ENCODE measurements at regions not wholly inside any gene's neighbourhood (a gene's known extent, or its start where the extent isn't known, plus 50 kb on each side); places are given as distances from the start of the nearest gene placed in this dataset.
A peak's percentile ranks its signal among the peaks of the same experiment; 100 is the strongest.

- DNase-seq (ENCODE audit: low read depth, low spot score): no peak
- in situ Hi-C loops (cut with HindIII; ENCODE audit: low pct_unique_long_range_greater_than_20kb, low sequenced_read_pairs): no loop called here
Measured at GRCh38 chr3:61311044-61311443, 59.8 kb upstream of the FHIT start.

- in situ Hi-C loops (cut with HindIII; ENCODE audit: low pct_unique_long_range_greater_than_20kb, low sequenced_read_pairs): no loop called here
- peak; percentile 19 for DNase-seq (ENCODE audit: low read depth, low spot score)
Measured at GRCh38 chr3:61315871-61316270, 64.6 kb upstream of the FHIT start.

GRCh38 chr3:61323094-61323493, 71.8 kb upstream of the FHIT start:
- in situ Hi-C loops (cut with HindIII; ENCODE audit: low pct_unique_long_range_greater_than_20kb, low sequenced_read_pairs): no loop called here
- no peak for DNase-seq (ENCODE audit: low read depth, low spot score)

GRCh38 chr3:61331929-61332552, 80.8 kb upstream of the FHIT start:
- in situ Hi-C loops (cut with HindIII; ENCODE audit: low pct_unique_long_range_greater_than_20kb, low sequenced_read_pairs): no loop called here
- no peak for DNase-seq (ENCODE audit: low read depth, low spot score)

- in situ Hi-C loops (cut with HindIII; ENCODE audit: low pct_unique_long_range_greater_than_20kb, low sequenced_read_pairs): no loop called here
- DNase-seq (ENCODE audit: low read depth, low spot score): no peak
Measured at GRCh38 chr3:61333192-61333961, 82.1 kb upstream of the FHIT start.

- DNase-seq (ENCODE audit: low read depth, low spot score): no peak
- in situ Hi-C loops (cut with HindIII; ENCODE audit: low pct_unique_long_range_greater_than_20kb, low sequenced_read_pairs): no loop called here
Measured at GRCh38 chr3:61334783-61335182, 83.5 kb upstream of the FHIT start.

- in situ Hi-C loops (cut with HindIII; ENCODE audit: low pct_unique_long_range_greater_than_20kb, low sequenced_read_pairs): no loop called here
- DNase-seq (ENCODE audit: low read depth, low spot score): no peak
Measured at GRCh38 chr3:61340931-61341461, 89.7 kb upstream of the FHIT start.

GRCh38 chr3:61343543-61343942, 92.3 kb upstream of the FHIT start:
- no peak for DNase-seq (ENCODE audit: low read depth, low spot score)
- in situ Hi-C loops (cut with HindIII; ENCODE audit: low pct_unique_long_range_greater_than_20kb, low sequenced_read_pairs): no loop called here

GRCh38 chr3:61345020-61345419, 93.8 kb upstream of the FHIT start:
- in situ Hi-C loops (cut with HindIII; ENCODE audit: low pct_unique_long_range_greater_than_20kb, low sequenced_read_pairs): no loop called here
- no peak for DNase-seq (ENCODE audit: low read depth, low spot score)

GRCh38 chr3:61347981-61348380, 96.7 kb upstream of the FHIT start:
- no peak for DNase-seq (ENCODE audit: low read depth, low spot score)
- in situ Hi-C loops (cut with HindIII; ENCODE audit: low pct_unique_long_range_greater_than_20kb, low sequenced_read_pairs): no loop called here

GRCh38 chr3:61349717-61350116, 98.5 kb upstream of the FHIT start:
- in situ Hi-C loops (cut with HindIII; ENCODE audit: low pct_unique_long_range_greater_than_20kb, low sequenced_read_pairs): no loop called here

GRCh38 chr3:61350782-61351309, 99.6 kb upstream of the FHIT start:
- in situ Hi-C loops (cut with HindIII; ENCODE audit: low pct_unique_long_range_greater_than_20kb, low sequenced_read_pairs): no loop called here
- DNase-seq (ENCODE audit: low read depth, low spot score): no peak

More at GRCh38 chr3:61349717-61350116, 98.5 kb upstream of the FHIT start:
- DNase-seq (ENCODE audit: low read depth, low spot score): no peak

- in situ Hi-C loops (cut with HindIII; ENCODE audit: low pct_unique_long_range_greater_than_20kb, low sequenced_read_pairs): no loop called here
- DNase-seq (ENCODE audit: low read depth, low spot score): no peak
Measured at GRCh38 chr3:61352306-61352705, 101.1 kb upstream of the FHIT start.

- in situ Hi-C loops (cut with HindIII; ENCODE audit: low pct_unique_long_range_greater_than_20kb, low sequenced_read_pairs): no loop called here
- no peak for DNase-seq (ENCODE audit: low read depth, low spot score)
Measured at GRCh38 chr3:61353382-61353781, 102.1 kb upstream of the FHIT start.

GRCh38 chr3:61354604-61355003, 103.4 kb upstream of the FHIT start:
- in situ Hi-C loops (cut with HindIII; ENCODE audit: low pct_unique_long_range_greater_than_20kb, low sequenced_read_pairs): no loop called here
- DNase-seq (ENCODE audit: low read depth, low spot score): no peak

- DNase-seq (ENCODE audit: low read depth, low spot score): no peak
- in situ Hi-C loops (cut with HindIII; ENCODE audit: low pct_unique_long_range_greater_than_20kb, low sequenced_read_pairs): no loop called here
Measured at GRCh38 chr3:61356685-61357084, 105.4 kb upstream of the FHIT start.

- in situ Hi-C loops (cut with HindIII; ENCODE audit: low pct_unique_long_range_greater_than_20kb, low sequenced_read_pairs): no loop called here
- DNase-seq (ENCODE audit: low read depth, low spot score): no peak
Measured at GRCh38 chr3:61357902-61358301, 106.7 kb upstream of the FHIT start.

- in situ Hi-C loops (cut with HindIII; ENCODE audit: low pct_unique_long_range_greater_than_20kb, low sequenced_read_pairs): no loop called here
- DNase-seq (ENCODE audit: low read depth, low spot score): peak; percentile 60
Measured at GRCh38 chr3:61358364-61358763, 107.1 kb upstream of the FHIT start.

Data from SK-MEL-5 (cell line).